NCI-H1092 treated with DMSO at 0.1 percent for 48 hours (cell line): ENCODE measurements at regions not wholly inside any gene's neighbourhood (a gene's known extent, or its start where the extent isn't known, plus 50 kb on each side); places are given as distances from the start of the nearest gene placed in this dataset.

Experiments used
- DNase-seq: peaks from one replicate; lab custom pipeline; 2025; lab: John Stamatoyannopoulos, UW

DNA sequence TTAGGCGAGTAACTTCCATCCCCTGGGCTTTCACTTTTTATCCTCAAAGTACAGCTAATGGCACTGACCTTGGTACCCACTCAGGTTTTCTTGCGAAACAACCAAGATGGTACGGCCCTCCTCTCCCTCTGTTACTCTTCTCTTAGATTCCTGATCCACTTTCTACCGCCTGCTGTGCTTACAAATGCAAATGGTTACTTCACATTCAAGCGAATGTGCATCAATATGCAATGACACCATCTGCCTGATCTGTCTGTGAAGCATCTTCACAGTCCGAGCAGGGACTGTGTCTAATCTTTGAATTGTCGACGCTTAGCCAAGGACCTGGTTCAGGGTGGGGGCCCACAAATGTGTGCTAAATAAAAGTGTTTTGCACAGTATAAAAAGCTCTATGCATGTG, 112.2 kb downstream of the TRIB2 start:
- DNase-seq: no peak

DNA sequence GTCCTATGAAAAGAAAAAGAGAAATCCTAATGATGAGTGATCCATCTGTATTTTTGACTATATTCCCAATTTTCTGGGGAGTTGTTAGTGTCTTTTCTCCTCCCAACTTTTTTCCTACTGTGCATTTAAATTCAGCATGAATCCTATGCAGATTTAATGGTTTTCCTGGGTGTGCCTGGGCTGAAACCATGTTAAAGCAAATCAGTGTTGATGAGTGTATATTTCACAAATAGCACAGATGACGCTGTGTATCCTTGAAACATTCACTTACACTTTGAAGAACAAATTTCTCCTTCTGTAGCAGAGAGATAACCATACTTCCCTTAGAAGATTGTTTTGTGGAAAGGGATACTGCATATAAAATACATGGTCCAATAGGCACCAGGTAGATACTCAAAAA, 114.3 kb downstream of the TRIB2 start:
- DNase-seq: no peak

DNA sequence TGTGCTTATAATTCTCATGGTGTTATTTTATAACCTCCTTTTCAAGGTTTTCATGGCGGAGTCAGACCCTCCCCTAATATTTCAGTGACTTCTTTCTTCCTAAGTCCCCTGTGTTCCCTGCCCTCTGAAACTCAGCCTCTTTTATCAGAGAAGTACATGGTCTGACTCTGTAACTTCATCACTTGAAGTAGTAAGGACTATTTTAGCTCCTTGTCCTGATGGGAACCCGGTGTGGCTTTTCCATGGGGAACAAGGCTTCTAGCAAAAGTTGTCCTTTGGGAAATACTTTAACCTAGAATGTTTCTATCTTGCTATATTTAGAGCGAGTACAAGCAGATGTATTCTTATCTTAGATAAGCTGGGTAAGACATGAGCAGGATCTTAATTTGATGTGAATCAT, 117.5 kb downstream of the TRIB2 start:
- DNase-seq: no peak

DNA sequence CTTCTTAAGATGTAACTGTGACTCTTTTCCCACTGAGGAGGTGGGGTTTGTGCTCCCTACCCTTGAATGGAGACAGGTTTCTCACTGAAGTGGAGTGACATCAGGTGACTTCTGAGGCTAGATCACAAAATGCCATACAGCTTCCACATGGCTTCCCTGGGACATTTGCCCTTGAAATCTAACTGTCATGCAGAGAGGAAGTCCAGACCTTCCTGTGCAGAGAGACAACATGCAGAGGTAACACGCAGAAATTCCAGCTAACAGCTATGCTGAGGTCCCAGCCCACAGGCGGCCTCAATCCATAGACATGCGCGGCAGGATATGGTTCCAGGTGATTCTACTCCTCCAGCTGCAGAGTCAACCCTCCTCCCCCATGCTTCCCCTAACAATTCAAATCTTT, 119.0 kb downstream of the TRIB2 start:
- DNase-seq: no peak

DNA sequence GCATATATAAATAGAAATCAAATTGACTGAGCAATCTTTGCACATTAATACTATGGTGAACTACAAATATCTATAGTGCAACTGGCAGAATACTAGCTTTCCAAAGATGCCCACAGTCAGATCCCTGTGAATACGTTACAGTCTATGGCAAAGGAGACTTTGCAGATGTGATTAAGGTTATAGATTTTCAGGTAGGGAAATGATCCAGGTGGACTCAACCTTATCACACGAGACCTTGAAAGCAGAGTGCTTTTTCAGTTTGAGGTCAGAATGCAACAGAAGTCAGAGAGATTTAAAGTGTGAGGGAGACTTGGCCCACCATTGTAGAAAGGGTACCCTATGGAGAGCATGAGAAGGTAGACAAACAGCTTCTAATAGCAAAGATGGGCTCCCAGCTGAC, 122.6 kb downstream of the TRIB2 start:
- DNase-seq: no peak

DNA sequence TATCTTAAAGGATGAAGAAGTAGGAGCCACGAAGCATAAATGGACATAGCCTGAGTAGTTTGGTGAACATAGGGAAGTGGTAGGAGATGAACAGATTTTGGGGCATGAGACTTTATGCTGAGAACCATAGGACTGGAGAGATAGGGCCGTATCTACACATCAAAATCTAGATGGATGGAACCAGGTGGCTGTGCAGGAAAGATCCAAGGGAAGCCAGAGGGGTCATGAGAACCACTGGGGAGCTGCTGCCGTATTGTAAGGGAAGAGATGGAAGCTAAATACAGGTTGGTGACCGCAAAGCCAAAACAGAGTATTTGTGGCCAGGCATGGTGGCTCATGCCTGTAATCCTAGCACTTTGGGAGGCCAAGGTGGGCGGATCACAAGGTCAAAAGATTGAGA, 124.3 kb downstream of the TRIB2 start:
- no peak for DNase-seq

DNA sequence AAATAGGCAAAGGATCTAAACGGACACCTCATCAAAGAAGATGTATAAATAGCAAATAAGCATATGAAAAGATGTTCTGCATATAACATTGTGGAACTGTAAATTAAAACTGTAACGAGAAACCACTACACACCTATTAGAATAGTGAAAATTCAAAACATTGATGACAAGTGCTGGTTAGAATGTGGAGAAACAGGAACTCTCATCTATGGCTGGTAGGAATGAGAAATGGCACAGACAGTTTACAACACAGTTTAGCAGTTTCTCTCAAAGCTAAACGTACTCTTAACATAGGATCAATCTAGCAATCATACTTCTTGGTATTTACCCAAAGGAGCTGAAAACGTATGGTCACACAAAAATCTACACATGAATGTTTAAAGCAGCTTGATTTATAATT, 126.2 kb downstream of the TRIB2 start:
- no peak for DNase-seq

DNA sequence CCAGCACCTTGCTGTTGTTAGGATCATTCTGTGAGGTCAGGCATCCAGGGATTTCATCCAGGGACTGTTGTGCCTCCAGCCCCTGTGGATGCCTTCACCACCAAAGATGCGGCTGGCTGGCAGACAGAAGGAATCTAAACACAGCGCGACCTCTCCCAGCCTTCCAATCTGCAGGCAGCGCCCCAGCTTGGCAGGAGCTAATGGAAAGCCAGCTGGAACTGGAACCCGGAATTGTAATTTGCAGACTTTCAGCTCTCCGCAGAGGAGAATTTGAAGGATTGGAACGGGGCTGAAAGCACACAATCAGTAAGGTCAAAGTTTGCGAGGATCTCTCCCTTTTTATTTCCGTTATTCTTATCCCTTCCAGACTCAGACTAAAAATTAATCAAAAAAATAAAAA, 127.8 kb downstream of the TRIB2 start:
- DNase-seq: no peak

DNA sequence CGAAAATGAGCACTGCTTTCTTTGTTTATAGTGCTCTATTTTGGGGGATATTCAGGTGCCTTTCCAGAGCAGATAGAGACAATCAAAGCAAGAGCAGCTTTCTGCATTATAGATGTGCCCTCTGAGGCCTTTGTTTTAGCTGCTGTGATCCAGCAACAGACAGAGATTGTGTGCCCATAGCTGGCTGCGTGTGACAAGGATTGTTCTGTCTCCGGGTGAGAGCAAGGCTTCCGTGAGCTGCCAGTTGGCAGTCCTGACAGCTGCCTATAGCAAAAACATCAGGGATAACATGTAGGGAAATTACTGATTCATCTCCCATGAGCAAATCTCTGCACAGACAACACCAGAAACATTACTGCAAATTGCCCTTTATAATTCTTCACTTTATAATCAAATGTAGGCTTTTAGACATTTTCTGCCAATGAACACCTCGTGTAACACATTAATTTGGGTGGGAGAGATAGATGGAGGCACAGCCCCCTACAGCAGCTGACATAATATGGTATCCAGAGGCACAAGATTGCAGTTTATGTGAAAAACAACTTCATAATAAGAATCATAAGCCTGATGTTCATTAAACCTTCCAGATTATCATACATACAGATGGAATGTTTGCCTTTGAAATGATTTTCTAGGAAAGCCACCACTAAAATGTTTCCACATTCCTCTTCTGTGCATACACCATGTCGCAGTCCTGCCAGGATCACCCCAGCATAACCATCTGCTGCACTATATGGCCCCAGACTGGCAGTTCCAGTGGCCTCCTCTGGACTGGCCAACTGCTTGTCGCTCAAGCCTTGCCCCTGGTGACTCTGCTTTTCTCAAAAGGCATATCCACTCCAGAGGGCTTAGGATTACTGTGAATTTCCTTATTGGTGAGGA, 131.2 kb downstream of the TRIB2 start:
- no peak for DNase-seq

DNA sequence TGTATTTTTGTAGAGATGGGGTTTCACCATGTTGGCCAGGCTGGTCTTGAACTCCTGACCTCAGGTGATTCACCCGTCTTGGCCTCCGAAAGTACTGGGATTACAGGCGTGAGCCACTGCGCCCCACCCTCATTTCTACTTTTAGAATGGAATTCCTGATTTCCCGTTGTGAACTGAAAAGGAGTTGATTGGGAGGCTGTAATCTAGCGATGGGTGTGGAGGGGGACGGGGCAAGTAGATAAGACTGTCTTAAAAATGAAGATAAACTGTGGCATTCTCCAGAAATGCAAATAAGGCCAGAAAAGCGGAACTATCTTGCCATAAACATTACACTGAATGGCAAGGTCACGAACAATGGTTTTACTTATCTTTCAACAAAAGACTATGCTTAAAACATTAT, 135.4 kb downstream of the TRIB2 start:
- no peak for DNase-seq

DNA sequence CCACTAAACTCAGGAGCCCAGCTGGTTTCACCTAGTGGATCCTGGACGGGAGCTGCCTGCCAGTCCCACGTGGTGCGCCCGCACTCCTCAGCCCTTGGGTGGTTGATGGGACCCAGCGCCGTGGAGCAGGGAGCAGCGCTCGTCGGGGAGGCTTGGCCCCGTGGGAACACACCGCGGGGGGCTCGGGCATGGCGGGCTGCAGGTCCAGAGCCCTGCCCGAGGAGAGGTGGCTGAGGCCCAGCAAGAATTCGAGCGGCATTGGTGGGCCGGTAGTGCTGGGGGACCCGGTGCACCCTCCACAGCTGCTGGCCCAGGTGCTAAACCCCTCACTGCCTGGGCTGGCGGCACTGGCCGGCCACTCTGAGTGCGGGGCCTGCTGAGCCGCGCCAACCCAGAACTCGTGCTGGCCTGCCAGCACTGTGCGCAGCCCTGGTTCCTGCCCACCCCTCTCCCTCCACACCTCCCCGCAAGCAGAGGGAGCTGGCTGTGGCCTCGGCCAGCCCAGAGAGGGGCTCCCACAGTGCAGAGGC, 137.3 kb downstream of the TRIB2 start:
- no peak for DNase-seq

DNA sequence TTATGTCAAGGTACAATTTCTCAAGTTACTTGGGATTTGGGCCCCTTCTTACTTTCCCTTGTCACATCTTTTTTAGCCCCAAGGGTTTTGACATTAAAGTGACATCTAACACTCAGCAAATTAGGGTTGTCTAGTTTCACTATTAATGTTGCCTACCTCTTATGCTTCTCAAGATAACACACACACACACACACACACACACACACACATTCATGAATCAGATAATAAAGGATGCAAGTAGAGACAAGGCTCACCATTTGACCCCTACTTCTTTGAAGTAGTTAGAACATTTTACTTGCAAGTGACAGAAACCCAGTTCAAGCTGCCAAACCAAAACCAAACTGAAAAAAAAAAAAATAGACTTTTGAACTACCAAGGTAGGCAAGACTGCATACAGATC, 138.8 kb downstream of the TRIB2 start:
- no peak for DNase-seq

DNA sequence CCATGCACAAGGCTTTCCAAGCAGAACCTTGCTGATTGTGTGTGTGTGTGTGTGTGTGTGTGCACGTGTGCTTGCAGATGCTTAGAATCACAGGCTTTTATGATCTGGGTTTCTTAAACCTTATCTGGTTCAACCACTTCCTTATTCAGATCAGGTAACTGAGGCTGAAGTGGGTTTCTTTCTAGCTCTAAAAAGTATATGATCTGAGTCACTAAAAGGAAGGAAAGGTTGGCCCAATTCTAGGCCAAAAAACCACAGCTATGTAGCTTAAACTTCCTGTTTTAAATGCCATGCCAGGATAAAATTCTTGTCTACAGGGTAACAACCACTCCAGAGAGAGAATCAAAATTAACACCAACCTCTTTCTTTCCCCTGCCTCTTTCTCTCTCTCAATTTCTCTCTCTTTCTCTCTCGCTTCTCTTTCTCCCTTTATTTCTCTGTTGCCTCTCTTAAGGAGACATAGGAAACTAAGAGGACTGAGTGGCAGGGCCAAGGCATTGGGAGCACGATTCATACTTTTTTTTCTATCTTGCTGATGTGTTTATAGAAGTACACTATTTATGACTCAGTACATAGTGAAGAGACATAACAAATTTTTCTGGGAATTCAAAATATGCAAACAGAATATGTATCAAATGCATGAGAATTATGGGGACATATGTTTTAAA, 140.3 kb downstream of the TRIB2 start:
- no peak for DNase-seq

DNA sequence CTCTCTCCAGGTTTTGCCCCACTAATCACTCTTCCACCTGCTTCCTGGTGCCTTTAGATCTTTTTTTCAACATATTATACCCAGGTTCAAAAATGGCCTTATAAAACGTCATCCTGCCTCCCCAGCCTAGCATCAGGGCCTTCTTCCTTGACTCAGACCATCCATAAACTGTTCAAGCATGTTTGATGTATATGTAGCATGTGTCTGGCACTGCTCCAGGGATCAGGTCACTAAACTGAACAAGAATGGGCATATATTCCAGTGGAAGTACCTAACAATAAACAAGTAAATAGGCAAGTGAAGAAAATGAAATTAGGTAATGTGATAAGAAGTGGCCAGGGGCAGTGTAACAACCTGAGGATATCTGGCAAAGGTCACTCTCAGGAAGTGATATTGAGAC, 141.2 kb downstream of the TRIB2 start:
- DNase-seq: no peak

DNA sequence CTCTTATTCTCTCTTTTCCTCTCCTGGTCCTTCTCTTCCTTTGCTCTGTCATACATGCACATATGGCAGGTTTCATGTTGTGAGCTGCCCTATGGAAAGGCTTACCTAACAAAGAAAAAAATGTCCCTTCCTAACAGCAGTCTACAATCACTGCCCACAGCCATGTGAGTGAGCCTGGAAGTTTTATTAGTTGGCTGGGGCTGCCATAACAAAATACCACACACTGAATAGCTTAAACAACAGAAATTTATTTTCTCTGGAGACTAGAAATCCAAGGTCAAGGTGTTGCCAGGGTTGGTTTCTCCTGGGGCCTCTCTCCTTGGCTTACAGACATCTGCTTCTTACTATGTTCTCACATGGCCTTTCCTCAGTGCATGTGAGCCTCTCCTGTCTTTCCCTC, 142.1 kb downstream of the TRIB2 start:
- no peak for DNase-seq

DNA sequence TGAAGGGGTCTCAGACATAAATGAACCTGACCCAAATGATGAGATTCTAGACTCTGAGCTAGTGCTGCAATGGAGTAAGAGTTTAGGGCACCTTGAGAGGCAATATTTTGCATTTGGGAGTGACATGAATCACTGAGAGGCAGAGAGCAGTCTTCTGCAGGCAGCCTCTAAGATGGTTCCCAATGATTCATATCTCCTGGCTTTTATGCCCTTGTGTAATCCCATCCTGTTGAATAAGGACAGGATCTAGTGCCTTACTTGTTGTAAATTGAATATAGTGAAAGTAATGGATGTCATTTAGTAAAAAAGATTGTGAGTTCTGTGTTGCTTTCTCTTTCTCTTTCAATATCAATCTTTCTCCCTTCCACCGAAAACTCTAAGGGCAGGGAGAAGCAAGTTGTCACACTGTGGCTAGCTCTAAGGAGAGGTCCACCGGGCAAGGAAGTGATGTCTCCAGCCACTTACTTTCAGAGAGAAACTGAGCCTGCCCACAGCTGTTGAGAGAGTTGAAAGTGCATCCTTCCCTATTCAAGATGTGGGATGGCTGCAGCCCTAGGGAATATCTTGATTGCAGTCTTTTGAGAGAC, 144.7 kb downstream of the TRIB2 start:
- no peak for DNase-seq

DNA sequence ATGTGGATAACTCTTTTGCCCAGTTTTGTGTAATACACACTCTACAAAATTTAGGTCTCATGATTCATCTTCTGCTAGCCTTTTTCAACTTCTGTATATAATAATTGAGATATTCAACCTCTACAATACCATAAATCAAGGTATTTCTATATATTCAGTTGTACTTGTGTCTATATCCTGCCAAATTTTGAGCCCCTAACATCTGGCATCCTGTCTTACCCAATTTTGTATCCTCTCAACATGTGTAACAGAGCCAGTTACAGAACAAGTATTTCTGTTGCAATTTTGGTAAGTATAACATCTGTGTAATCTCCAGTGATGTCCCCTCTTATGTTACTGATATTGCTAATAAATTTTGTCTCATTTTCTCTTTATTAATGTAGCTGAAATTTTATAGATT, 145.8 kb downstream of the TRIB2 start:
- no peak for DNase-seq

DNA sequence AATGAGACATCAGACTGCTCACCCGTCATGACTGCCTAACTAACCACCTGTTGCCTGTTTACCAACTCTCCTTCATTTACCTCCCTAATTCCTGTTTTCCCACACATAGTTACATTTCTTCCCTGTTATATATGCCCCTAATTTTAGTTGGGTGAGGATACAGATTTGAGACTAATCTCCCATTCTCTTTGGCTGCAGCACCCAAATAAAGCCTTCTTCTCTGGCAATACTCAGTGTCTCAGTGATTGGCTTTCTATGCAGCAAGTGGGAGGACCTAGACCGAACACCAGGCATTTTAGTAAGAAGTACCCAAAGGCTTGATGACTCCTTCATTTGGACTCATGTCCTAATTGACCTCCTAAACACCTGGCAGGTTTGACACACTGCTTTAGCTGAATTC, 147.2 kb downstream of the TRIB2 start:
- no peak for DNase-seq

DNA sequence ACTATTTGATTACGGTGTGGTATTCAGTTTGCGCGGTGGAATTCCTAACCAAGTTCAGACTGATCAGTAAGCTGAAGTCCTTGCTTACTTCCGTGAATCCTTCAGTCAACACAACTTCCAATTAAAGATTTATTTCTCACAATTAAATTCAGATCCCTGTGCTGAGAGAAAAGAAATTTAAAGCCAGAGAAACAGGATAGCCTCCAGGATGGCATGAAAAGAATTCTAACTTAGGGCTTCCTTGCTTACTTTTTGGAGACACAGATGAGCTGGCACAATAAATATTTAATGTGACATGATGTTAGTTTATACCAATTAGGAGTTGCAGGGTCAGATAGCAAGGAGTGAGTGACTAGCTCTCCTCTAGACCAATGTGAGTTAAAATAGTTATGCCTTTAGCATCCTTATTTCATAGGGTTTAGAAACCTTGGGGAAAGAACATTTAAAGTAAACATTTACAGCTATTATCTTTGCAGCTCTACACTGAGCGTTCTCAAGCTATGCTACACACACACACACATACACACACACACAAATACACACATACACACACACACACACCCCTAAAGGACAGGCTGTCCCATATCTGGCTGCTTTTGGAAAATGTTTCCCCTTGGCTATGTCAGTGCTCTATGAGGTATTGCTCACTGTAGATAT, 151.0 kb downstream of the TRIB2 start:
- DNase-seq: no peak

DNA sequence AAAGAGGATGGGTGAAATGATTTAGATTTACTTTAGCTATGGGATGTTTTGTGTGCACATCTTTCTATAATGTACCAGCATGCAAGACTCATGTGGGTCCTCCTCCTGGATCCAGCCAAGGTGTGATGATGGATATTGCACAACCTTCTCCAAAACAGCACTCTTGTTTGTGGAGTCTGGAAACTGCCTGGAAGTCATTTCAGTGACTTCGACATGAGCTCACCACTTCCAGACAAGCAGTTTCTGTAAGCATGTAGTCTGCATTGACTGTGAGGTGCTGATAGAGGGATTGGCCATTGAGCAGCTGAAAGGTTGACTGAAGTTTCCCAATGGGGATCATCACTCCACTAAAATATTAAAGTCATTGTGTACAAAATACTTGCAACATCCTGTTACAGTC, 154.0 kb downstream of the TRIB2 start:
- no peak for DNase-seq

DNA sequence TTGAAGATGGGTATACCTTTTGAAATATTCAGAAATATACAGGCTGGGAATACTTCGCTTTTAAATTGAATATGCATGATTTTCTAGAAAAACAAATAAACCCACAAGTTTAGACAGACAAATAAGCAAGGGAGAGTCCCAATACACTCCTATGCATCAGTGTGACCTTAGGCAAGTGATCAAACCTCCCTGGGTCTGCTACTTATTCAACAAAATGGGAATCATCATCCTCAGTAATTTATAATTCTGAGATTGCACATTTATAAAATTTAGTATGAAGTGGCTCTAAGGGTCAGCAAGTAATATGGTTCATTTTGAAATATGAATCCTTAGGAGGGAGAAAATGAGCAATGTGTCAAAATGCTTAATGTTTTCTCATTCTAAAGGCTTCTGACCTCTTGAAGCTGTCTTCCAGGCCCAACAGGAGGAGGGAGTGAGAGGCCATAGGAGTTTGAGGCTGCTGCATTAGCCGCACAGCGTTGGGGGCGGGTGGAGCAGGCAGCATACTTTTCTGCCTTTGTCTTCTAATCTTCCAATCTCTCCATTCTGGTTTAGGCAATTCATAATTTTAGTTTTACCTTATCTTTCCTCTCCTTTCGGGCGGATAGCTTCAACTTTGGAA, 155.1 kb downstream of the TRIB2 start:
- DNase-seq: no peak

DNA sequence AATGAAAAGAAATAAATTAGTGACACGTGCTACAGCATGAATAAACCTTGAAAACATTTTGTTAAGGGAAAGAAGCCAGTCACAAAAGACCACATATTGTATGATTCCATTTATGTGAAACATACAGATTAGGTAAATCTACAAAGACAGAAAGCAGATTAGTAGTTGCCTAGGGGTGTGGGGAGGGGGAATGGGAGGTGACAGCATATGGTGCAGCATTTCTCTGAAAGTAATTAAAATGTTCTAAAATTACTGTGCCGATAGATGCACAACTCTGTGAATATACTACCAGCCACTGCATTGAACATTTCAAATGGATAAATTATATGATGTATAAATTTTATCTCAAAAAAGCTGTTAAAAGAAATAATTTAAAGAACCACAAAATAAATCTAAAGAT, 161.0 kb downstream of the TRIB2 start:
- DNase-seq: no peak
